Panc1 (cell line): ENCODE measurements at regions not wholly inside any gene's neighbourhood (a gene's known extent, or its start where the extent isn't known, plus 50 kb on each side); places are given as distances from the start of the nearest gene placed in this dataset.

ENCODE experiments used
- ATAC-seq: fragments of 200-7000 bp; cut with Tn5 transposase; 2 replicates; pipeline ENCODE4 v1.9.1; 2020; ENCODE audit warnings: mild to moderate bottlenecking, moderate library complexity
- BruUV-seq: library from RNA; stranded (reverse); fragments of 400-500 nt; replicated peaks from 2 replicates; lab custom pipeline; 2021; lab: Mats Ljungman, UMichigan
- CTCF ChIA-PET: fragments of 300-600 bp; sonication (Branson Sonifier 250); formaldehyde crosslinking; loops from one replicate; lab custom pipeline; 2022; ENCODE audit warnings: antibody characterized with exemption; lab: Charles Lee
- POLR2A ChIA-PET: fragments of 300-600 bp; sonication (Branson Sonifier 250); formaldehyde crosslinking; loops from one replicate; lab custom pipeline; 2022; ENCODE audit warnings: antibody characterized with exemption; lab: Charles Lee
- DNase-seq: peaks from one replicate; pipeline ENCODE4 v3.0.0-alpha.2; 2010; ENCODE audit warnings: low read depth, low spot score
- H3K27ac ChIP-seq: 2 replicates; pipeline ENCODE4 v1.5.1; 2011; ENCODE audit warnings: mild to moderate bottlenecking, low read length, inconsistent platforms
- H3K27me3 ChIP-seq: fragments of 200-500 bp; sonication (Bioruptor generic); 2 replicates; pipeline ENCODE4 v1.6.0; 2014; ENCODE audit warnings: low read length, inconsistent platforms; ENCODE audit not compliant: control insufficient read depth, insufficient read depth
- H3K36me3 ChIP-seq: fragments of 200-500 bp; sonication (Bioruptor generic); 2 replicates; pipeline ENCODE4 v1.5.1; 2014; ENCODE audit warnings: inconsistent platforms, mild to moderate bottlenecking, low read length, moderate library complexity; ENCODE audit not compliant: control insufficient read depth, insufficient read depth
- H3K4me1 ChIP-seq: 2 replicates; pipeline ENCODE4 v1.5.1; 2011; ENCODE audit warnings: inconsistent platforms, mild to moderate bottlenecking, low read length, moderate library complexity; ENCODE audit not compliant: control insufficient read depth, insufficient read depth
- H3K4me3 ChIP-seq, 2 experiments: 2 replicates each; pipeline ENCODE4 v1.5.1; 2011 to 2012; ENCODE audit warnings: low read depth in 2 of 2, low read length in 2 of 2, mild to moderate bottlenecking in 2 of 2, inconsistent platforms in 1 of 2, moderate library complexity in 1 of 2
- H3K9me3 ChIP-seq: fragments of 200-500 bp; sonication (Bioruptor generic); 2 replicates; pipeline ENCODE4 v1.5.1; 2014; ENCODE audit warnings: low read depth, mild to moderate bottlenecking, inconsistent platforms, low read length, moderate library complexity; ENCODE audit not compliant: control insufficient read depth, insufficient read depth
- POLR2AphosphoS5 ChIP-seq: IDR thresholded peaks from 2 replicates; pipeline ENCODE4 v1.6.1; 2012; ENCODE audit warnings: mild to moderate bottlenecking, low read depth, low read length, moderate library complexity
- REST ChIP-seq, 2 experiments: IDR thresholded peaks; 2 replicates each; pipeline ENCODE4 v1.6.1; 2011 to 2012; ENCODE audit warnings: low read depth in 2 of 2, control low read depth in 1 of 2, low read length in 1 of 2, mild to moderate bottlenecking in 1 of 2, moderate library complexity in 1 of 2; ENCODE audit not compliant: insufficient read depth in 1 of 2
- SIN3A ChIP-seq: IDR thresholded peaks from 2 replicates; pipeline ENCODE4 v1.6.1; 2012; ENCODE audit warnings: low read depth, mild to moderate bottlenecking, low read length, moderate library complexity, borderline replicate concordance; ENCODE audit not compliant: insufficient read depth
- TCF7L2 ChIP-seq: IDR thresholded peaks from 2 replicates; pipeline ENCODE4 v1.6.1; 2011; ENCODE audit warnings: mild to moderate bottlenecking, low read depth, low read length, inconsistent platforms
- in situ Hi-C: cut with HindIII; loops from 2 replicates; pipeline ENCODE4 v1.10.0; 2016; ENCODE audit warnings: low sequenced_read_pairs, low pct_unique_long_range_greater_than_20kb
- intact Hi-C: fragments of 100-400 bp; cut with micrococcal nuclease; formaldehyde crosslinking; loops from one replicate; pipeline ENCODE4 v1.10.0; 2022; ENCODE audit not compliant: unreplicated experiment
- TF ChIP-seq, protein P1 (sequence below): fragments of 450-650 bp; IDR thresholded peaks from 2 replicates; pipeline ENCODE4 v1.5.1; 2017; ENCODE audit warnings: mild to moderate bottlenecking

- ATAC-seq, result no peak
- intact Hi-C loops (no loop called here), in situ Hi-C loops (no loop called here)
- H3K36me3 ChIP-seq, result no peaks in the 10 kb centered on the region
- H3K27me3 ChIP-seq, result no peaks in the 10 kb centered on the region
- H3K4me3 ChIP-seq, result no peak overlapping the region
- ChIA-PET CTCF (no interaction called here), POLR2A (no interaction called here)
- DNase-seq, result no peak
- no peaks in the 10 kb centered on the region for H3K4me1 ChIP-seq
- no peak overlapping the region for H3K27ac ChIP-seq
- BruUV-seq, result no TSS peak
- TF ChIP-seq POLR2AphosphoS5 (no peak), TCF7L2 (no peak), REST (IDR thresholded peaks at IDR 0.05; ENCODE audit: insufficient read depth in 1 of 2, low read depth in 2 of 2, low read length in 1 of 2) (no peak), SIN3A (no peak)
- TF ChIP-seq, protein P1, sequence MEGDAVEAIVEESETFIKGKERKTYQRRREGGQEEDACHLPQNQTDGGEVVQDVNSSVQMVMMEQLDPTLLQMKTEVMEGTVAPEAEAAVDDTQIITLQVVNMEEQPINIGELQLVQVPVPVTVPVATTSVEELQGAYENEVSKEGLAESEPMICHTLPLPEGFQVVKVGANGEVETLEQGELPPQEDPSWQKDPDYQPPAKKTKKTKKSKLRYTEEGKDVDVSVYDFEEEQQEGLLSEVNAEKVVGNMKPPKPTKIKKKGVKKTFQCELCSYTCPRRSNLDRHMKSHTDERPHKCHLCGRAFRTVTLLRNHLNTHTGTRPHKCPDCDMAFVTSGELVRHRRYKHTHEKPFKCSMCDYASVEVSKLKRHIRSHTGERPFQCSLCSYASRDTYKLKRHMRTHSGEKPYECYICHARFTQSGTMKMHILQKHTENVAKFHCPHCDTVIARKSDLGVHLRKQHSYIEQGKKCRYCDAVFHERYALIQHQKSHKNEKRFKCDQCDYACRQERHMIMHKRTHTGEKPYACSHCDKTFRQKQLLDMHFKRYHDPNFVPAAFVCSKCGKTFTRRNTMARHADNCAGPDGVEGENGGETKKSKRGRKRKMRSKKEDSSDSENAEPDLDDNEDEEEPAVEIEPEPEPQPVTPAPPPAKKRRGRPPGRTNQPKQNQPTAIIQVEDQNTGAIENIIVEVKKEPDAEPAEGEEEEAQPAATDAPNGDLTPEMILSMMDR, result no peak
- no peaks in the 10 kb centered on the region for H3K9me3 ChIP-seq
Measured at GRCh38 chr13:62431852-62432251, 1016.2 kb upstream of the PCDH20 start.

DNA sequence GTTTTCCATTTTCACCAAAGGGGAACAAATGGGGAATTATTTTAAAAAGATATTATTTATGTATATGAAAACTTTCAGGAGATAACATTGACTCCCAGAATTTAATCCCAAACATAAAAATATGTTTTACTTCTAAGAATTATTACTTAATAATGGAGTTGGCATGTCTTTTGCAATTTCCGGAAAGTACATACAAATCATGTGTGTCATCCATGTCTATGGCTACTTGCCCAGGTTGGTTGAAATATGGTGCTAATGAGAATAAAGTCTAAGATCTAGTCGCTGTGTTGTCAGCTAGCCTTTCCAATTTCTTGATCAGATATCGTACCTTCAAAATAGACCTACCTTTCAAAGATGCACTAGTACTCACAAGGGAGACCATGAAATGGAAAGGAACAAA lies 1003.2 kb upstream of the PCDH20 start:
- intact Hi-C loops (no loop called here), in situ Hi-C loops (no loop called here)
- no peaks in the 10 kb centered on the region for H3K9me3 ChIP-seq
- ChIA-PET POLR2A (no interaction called here), CTCF (no interaction called here)
- no peak for TF ChIP-seq SIN3A
- TF ChIP-seq TCF7L2, result no peak
- no peak for TF ChIP-seq REST (IDR thresholded peaks at IDR 0.05; ENCODE audit: insufficient read depth in 1 of 2, low read depth in 2 of 2, low read length in 1 of 2)
- TF ChIP-seq POLR2AphosphoS5, result no peak
- TF ChIP-seq, protein P1, result no peak
- no peak for DNase-seq
- H3K27me3 ChIP-seq, result no peaks in the 10 kb centered on the region
- H3K4me3 ChIP-seq, result no peak overlapping the region
- no TSS peak for BruUV-seq
- H3K36me3 ChIP-seq, result no peaks in the 10 kb centered on the region
- ATAC-seq, result no peak
- no peaks in the 10 kb centered on the region for H3K4me1 ChIP-seq
- H3K27ac ChIP-seq, result no peak overlapping the region
